ENCODE measurements at regions not wholly inside any gene's neighbourhood (a gene's known extent, or its start where the extent isn't known, plus 50 kb on each side); places are given as distances from the start of the nearest gene placed in this dataset.
"Not testable (repeated sequence)": the region's sequence is repeated elsewhere in the genome, so short reads cannot be mapped to it uniquely, and the experiment has no call there.

DNA sequence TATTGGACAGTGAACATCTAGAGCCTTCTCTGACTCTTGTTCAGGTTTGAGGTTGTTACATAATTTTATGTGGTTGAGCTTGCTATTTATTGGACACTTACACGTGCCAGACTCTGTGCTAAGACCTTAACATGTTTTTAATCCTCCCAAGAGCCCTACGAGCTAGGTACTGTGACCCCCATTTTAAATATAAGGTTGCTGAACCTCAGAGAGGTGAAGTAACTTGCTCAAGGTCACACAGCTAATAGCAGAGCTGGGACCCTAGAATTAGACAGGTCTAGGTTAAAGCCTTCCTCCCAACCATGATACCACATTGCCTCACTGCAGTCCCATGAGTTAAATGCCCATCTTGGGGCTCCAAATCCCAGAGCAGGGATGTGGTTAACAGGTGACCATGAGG is 135.7 kb upstream of the PITX1 start:
- no peaks in the 10 kb centered on the region for H3K79me2 ChIP-seq (ENCODE audit: control insufficient read depth, insufficient read depth, low read length)
- H2BK15ac ChIP-seq (replicated peaks; ENCODE audit: low read depth), result no peak overlapping the region
- DNase-seq, result no peak
- H4K5ac ChIP-seq (ENCODE audit: low read length), result no peak overlapping the region
- H3K4me1 ChIP-seq (ENCODE audit: control insufficient read depth, low read depth, low read length), result no peaks in the 10 kb centered on the region
- H3K4me3 ChIP-seq (ENCODE audit: low read length), result no peak overlapping the region
- no peaks in the 10 kb centered on the region for H3K36me3 ChIP-seq (ENCODE audit: control insufficient read depth, insufficient read depth, low read length)
- no peak overlapping the region for H2AK5ac ChIP-seq (ENCODE audit: low read length)
- H3K79me1 ChIP-seq (ENCODE audit: low read length), result no peaks in the 10 kb centered on the region
- no peak overlapping the region for H3K27ac ChIP-seq (ENCODE audit: low read depth, low read length)
- H3K4me2 ChIP-seq (ENCODE audit: low read length), result no peak overlapping the region
- H3K56ac ChIP-seq (ENCODE audit: low read length), result no peak overlapping the region
- no CpG with 5 or more reads among the region's 2 CpGs for WGBS (ENCODE audit: extremely low coverage, insufficient coverage, low lambda C conversion rate)
- H2BK5ac ChIP-seq (ENCODE audit: low read length), result no peak overlapping the region
- H3K18ac ChIP-seq (ENCODE audit: low read length), result no peak overlapping the region
- H3K4ac ChIP-seq (ENCODE audit: low read depth, low read length), result no peak overlapping the region
- no peak overlapping the region for H2BK120ac ChIP-seq (ENCODE audit: low read depth, low read length)
- H4K8ac ChIP-seq (ENCODE audit: low read depth, low read length), result no peak overlapping the region
- no peaks in the 10 kb centered on the region for H3K27me3 ChIP-seq (ENCODE audit: insufficient read depth, low read length, poor library complexity)
- no peak overlapping the region for H3K9ac ChIP-seq (ENCODE audit: low read length)
- no peak overlapping the region for H3K23ac ChIP-seq (ENCODE audit: low read length)

DNA sequence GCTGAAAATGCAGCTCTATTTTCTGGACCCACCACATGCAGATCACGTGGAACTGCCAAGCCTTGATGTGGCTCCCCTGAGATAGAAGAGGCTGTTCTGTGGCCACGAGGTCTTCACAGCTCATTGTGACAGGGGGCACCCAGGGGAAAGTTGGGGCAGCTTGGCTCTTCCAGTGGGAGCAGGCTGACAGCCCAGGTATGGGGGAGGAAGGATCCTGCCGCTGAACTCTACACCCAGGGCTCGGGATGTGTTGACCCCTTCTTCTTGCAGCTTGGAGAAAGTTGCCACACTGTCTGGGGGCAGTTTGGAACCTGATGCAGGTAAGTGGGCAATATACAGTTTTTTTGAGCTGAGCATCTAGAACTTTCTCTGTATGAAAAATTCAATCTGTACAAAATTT is 133.6 kb upstream of the PITX1 start:
- no peak for DNase-seq
- Histone ChIP-seq H2AK5ac (ENCODE audit: low read length) (no peak overlapping the region), H3K4ac (ENCODE audit: low read depth, low read length) (no peak overlapping the region), H3K9ac (ENCODE audit: low read length) (no peak overlapping the region), H2BK15ac (replicated peaks; ENCODE audit: low read depth) (no peak overlapping the region), H3K36me3 (ENCODE audit: control insufficient read depth, insufficient read depth, low read length) (no peaks in the 10 kb centered on the region), H4K8ac (ENCODE audit: low read depth, low read length) (no peak overlapping the region), H2BK5ac (ENCODE audit: low read length) (no peak overlapping the region), H3K23ac (ENCODE audit: low read length) (no peak overlapping the region), H3K4me3 (ENCODE audit: low read length) (no peak overlapping the region), H3K4me2 (ENCODE audit: low read length) (no peak overlapping the region), H3K27me3 (ENCODE audit: insufficient read depth, low read length, poor library complexity) (no peaks in the 10 kb centered on the region), H4K5ac (ENCODE audit: low read length) (no peak overlapping the region), H3K4me1 (ENCODE audit: control insufficient read depth, low read depth, low read length) (no peaks in the 10 kb centered on the region), H3K56ac (ENCODE audit: low read length) (no peak overlapping the region), H3K79me2 (ENCODE audit: control insufficient read depth, insufficient read depth, low read length) (no peaks in the 10 kb centered on the region), H2BK120ac (ENCODE audit: low read depth, low read length) (no peak overlapping the region), H3K18ac (ENCODE audit: low read length) (no peak overlapping the region), H3K79me1 (ENCODE audit: low read length) (no peaks in the 10 kb centered on the region), H3K27ac (ENCODE audit: low read depth, low read length) (no peak overlapping the region)
- WGBS (ENCODE audit: extremely low coverage, insufficient coverage, low lambda C conversion rate), result no CpG with 5 or more reads among the region's 4 CpGs

DNA sequence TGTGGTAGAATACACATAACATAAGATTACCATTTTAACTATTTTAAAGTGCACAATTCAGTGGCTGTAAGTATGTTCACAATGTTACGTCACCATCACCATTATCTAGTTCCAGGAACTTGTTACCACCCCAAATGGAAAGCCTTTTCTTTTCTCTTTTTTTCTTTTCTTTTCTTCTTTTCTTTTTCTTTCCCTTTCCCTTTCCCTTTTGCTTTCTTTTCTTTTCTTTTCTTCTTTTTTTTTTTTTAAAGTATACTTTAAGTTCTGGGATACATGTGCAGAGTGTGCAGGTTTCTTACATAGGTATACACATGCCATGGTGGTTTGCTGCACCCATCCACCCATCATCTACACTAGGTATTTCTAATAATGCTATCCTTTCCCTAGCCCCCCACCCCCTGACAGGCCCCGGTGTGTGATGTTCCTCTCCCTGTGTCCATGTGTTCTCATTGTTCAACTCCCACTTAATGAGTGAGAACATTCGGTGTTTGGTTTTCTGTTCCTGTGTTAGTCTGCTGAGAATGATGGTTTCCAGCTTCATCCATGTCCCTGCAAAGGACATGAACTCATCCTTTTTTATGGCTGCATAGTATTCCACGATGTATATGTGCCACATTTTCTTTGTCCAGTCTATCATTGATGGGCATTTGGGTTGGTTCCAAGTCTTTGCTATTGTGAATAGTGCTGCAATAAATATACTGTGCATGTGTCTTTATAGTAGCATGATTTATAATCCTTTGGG is 131.0 kb upstream of the PITX1 start:
- not testable (repeated sequence) for H3K56ac ChIP-seq (ENCODE audit: low read length); H3K36me3 ChIP-seq (ENCODE audit: control insufficient read depth, insufficient read depth, low read length); H3K4ac ChIP-seq (ENCODE audit: low read depth, low read length); H3K27ac ChIP-seq (ENCODE audit: low read depth, low read length); H2BK120ac ChIP-seq (ENCODE audit: low read depth, low read length); H2BK5ac ChIP-seq (ENCODE audit: low read length); H3K27me3 ChIP-seq (ENCODE audit: insufficient read depth, low read length, poor library complexity); H3K4me1 ChIP-seq (ENCODE audit: control insufficient read depth, low read depth, low read length); H3K9ac ChIP-seq (ENCODE audit: low read length); H3K79me1 ChIP-seq (ENCODE audit: low read length); DNase-seq; H3K79me2 ChIP-seq (ENCODE audit: control insufficient read depth, insufficient read depth, low read length); H4K8ac ChIP-seq (ENCODE audit: low read depth, low read length); H3K4me2 ChIP-seq (ENCODE audit: low read length); H4K5ac ChIP-seq (ENCODE audit: low read length); H3K23ac ChIP-seq (ENCODE audit: low read length); H3K4me3 ChIP-seq (ENCODE audit: low read length); H2AK5ac ChIP-seq (ENCODE audit: low read length); H2BK15ac ChIP-seq (replicated peaks; ENCODE audit: low read depth); H3K18ac ChIP-seq (ENCODE audit: low read length)
- no CpG with 5 or more reads among the region's 4 CpGs for WGBS (ENCODE audit: extremely low coverage, insufficient coverage, low lambda C conversion rate)

DNA sequence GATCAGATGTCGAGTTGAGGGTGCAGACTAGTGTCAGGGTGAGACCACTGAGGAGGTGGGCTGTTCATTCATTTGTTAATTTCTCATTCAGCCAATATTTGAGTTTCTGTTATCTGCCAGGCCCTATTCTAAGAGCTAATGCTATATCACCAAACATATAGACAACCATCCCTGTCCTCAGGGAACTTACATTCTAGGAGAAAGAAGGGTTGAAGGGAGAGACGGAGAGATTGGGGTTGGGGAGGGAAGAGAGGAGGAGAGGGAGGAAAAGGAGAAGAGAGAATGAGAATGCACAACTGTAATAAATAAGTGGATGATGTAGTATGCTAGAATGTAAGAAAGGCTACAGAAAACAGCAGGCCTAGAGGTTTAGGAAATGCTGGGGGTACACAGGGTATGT is 129.9 kb upstream of the PITX1 start:
- Histone ChIP-seq H2BK5ac (ENCODE audit: low read length) (no peak overlapping the region), H2BK15ac (replicated peaks; ENCODE audit: low read depth) (no peak overlapping the region), H3K23ac (ENCODE audit: low read length) (no peak overlapping the region), H3K18ac (ENCODE audit: low read length) (no peak overlapping the region), H3K9ac (ENCODE audit: low read length) (no peak overlapping the region), H3K4me1 (ENCODE audit: control insufficient read depth, low read depth, low read length) (peaks cover 4% of the 10 kb centered on the region), H3K27ac (ENCODE audit: low read depth, low read length) (no peak overlapping the region), H3K27me3 (ENCODE audit: insufficient read depth, low read length, poor library complexity) (no peaks in the 10 kb centered on the region), H3K36me3 (ENCODE audit: control insufficient read depth, insufficient read depth, low read length) (no peaks in the 10 kb centered on the region), H3K4me3 (ENCODE audit: low read length) (no peak overlapping the region), H4K8ac (ENCODE audit: low read depth, low read length) (no peak overlapping the region), H4K5ac (ENCODE audit: low read length) (no peak overlapping the region), H3K4me2 (ENCODE audit: low read length) (no peak overlapping the region), H2AK5ac (ENCODE audit: low read length) (no peak overlapping the region), H3K56ac (ENCODE audit: low read length) (no peak overlapping the region), H2BK120ac (ENCODE audit: low read depth, low read length) (no peak overlapping the region), H3K4ac (ENCODE audit: low read depth, low read length) (no peak overlapping the region), H3K79me2 (ENCODE audit: control insufficient read depth, insufficient read depth, low read length) (no peaks in the 10 kb centered on the region), H3K79me1 (ENCODE audit: low read length) (no peaks in the 10 kb centered on the region)
- 100% methylated on average over 1 of the region's 2 CpGs for WGBS (ENCODE audit: extremely low coverage, insufficient coverage, low lambda C conversion rate)
- DNase-seq, result no peak

DNA sequence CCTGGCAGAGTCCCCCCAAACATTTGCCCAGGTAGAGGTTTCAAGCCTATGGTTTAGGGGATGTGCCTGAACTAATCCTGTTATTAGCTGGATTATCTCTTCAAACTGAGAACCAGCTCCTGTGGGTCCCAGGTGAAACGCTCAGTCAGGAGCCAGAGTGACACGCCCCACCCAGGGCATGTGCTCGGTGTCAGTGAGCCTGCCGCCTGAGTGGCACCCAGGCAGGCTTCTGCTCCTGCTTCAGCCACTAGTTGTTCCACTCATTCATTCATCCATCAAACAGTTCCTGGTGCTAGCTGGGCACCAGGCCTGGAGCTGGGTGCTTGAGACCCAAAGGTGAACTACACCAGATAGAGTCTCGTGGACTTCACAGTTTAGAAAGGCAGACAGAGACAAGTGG is 129.4 kb upstream of the PITX1 start:
- Histone ChIP-seq H4K8ac (ENCODE audit: low read depth, low read length) (no peak overlapping the region), H3K18ac (ENCODE audit: low read length) (no peak overlapping the region), H3K27ac (ENCODE audit: low read depth, low read length) (no peak overlapping the region), H3K36me3 (ENCODE audit: control insufficient read depth, insufficient read depth, low read length) (no peaks in the 10 kb centered on the region), H3K23ac (ENCODE audit: low read length) (no peak overlapping the region), H2BK15ac (replicated peaks; ENCODE audit: low read depth) (no peak overlapping the region), H3K4me2 (ENCODE audit: low read length) (no peak overlapping the region), H3K4ac (ENCODE audit: low read depth, low read length) (no peak overlapping the region), H3K9ac (ENCODE audit: low read length) (no peak overlapping the region), H3K4me3 (ENCODE audit: low read length) (no peak overlapping the region), H2BK5ac (ENCODE audit: low read length) (no peak overlapping the region), H3K56ac (ENCODE audit: low read length) (no peak overlapping the region), H3K79me1 (ENCODE audit: low read length) (no peaks in the 10 kb centered on the region), H3K79me2 (ENCODE audit: control insufficient read depth, insufficient read depth, low read length) (no peaks in the 10 kb centered on the region), H2AK5ac (ENCODE audit: low read length) (no peak overlapping the region), H4K5ac (ENCODE audit: low read length) (no peak overlapping the region), H3K27me3 (ENCODE audit: insufficient read depth, low read length, poor library complexity) (no peaks in the 10 kb centered on the region), H2BK120ac (ENCODE audit: low read depth, low read length) (no peak overlapping the region), H3K4me1 (ENCODE audit: control insufficient read depth, low read depth, low read length) (peaks cover 4% of the 10 kb centered on the region)
- WGBS (ENCODE audit: extremely low coverage, insufficient coverage, low lambda C conversion rate), result no CpG with 5 or more reads among the region's 5 CpGs
- no peak for DNase-seq

DNA sequence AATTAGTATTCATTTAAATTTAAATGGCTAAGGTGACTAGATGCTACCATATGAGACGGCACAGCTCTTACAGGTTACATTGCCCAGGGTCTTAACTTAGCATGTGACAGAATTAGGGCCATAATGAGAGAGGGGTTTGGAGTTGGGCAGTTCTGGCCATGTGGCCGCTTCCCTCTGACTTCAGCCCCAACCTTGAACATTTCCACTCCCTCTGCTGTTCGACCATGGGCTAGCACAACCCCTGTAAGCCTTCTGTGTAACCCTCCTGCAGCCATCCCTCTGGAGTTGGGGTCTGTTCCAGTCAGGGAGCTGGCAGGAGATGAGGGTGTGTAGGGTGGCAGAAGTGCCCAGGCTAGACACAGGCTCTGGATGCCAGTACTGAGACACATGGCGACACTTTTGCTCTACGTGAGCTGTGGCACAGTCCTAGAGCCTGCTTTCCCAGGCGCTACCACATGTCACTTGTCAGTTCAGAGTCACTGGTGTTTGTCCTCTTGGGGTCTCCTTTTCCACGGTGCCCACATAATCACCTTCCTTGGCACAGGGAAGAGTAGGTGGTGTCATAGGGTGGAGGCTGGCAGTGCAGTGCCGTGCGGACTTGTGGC is 128.7 kb upstream of the PITX1 start:
- H3K36me3 ChIP-seq (ENCODE audit: control insufficient read depth, insufficient read depth, low read length), result no peaks in the 10 kb centered on the region
- no peak overlapping the region for H3K9ac ChIP-seq (ENCODE audit: low read length)
- H2BK15ac ChIP-seq (replicated peaks; ENCODE audit: low read depth), result no peak overlapping the region
- peaks cover 4% of the 10 kb centered on the region for H3K4me1 ChIP-seq (ENCODE audit: control insufficient read depth, low read depth, low read length)
- no peaks in the 10 kb centered on the region for H3K79me2 ChIP-seq (ENCODE audit: control insufficient read depth, insufficient read depth, low read length)
- DNase-seq, result peak; percentile 56
- WGBS (ENCODE audit: extremely low coverage, insufficient coverage, low lambda C conversion rate), result no CpG with 5 or more reads among the region's 9 CpGs
- no peak overlapping the region for H2BK5ac ChIP-seq (ENCODE audit: low read length)
- H3K23ac ChIP-seq (ENCODE audit: low read length), result no peak overlapping the region
- H2BK120ac ChIP-seq (ENCODE audit: low read depth, low read length), result no peak overlapping the region
- no peak overlapping the region for H4K5ac ChIP-seq (ENCODE audit: low read length)
- no peak overlapping the region for H3K4me2 ChIP-seq (ENCODE audit: low read length)
- H3K4me3 ChIP-seq (ENCODE audit: low read length), result no peak overlapping the region
- no peak overlapping the region for H3K18ac ChIP-seq (ENCODE audit: low read length)
- no peak overlapping the region for H3K4ac ChIP-seq (ENCODE audit: low read depth, low read length)
- H3K56ac ChIP-seq (ENCODE audit: low read length), result no peak overlapping the region
- no peak overlapping the region for H3K27ac ChIP-seq (ENCODE audit: low read depth, low read length)
- H3K79me1 ChIP-seq (ENCODE audit: low read length), result no peaks in the 10 kb centered on the region
- H4K8ac ChIP-seq (ENCODE audit: low read depth, low read length), result no peak overlapping the region
- H2AK5ac ChIP-seq (ENCODE audit: low read length), result no peak overlapping the region
- no peaks in the 10 kb centered on the region for H3K27me3 ChIP-seq (ENCODE audit: insufficient read depth, low read length, poor library complexity)
